Stimulated activated CD8-positive, alpha-beta memory T cell treated with anti-CD3 and anti-CD28 coated beads, Interleukin-15, amount 100 ng/mL, for 1 hour (primary cell): ENCODE measurements at regions not wholly inside any gene's neighbourhood (a gene's known extent, or its start where the extent isn't known, plus 50 kb on each side); places are given as distances from the start of the nearest gene placed in this dataset.

Source experiments
- DNase-seq: peaks from one replicate; pipeline ENCODE4 v3.0.0-alpha.2; 2020; ENCODE audit warnings: low read depth

- DNase-seq: no peak
Observed at GRCh38 chr4:42747971-42748370, 91.1 kb upstream of the ATP8A1 start.

- no peak for DNase-seq
Observed at GRCh38 chr4:42736527-42737195, 79.8 kb upstream of the ATP8A1 start.

- DNase-seq: no peak
Observed at GRCh38 chr4:42733380-42733779, 76.5 kb upstream of the ATP8A1 start.

- DNase-seq: no peak
Observed at GRCh38 chr4:42732776-42733175, 75.9 kb upstream of the ATP8A1 start.

- DNase-seq: no peak
Observed at GRCh38 chr4:42729505-42730237, 72.8 kb upstream of the ATP8A1 start.

- no peak for DNase-seq
Observed at GRCh38 chr4:42724451-42724850, 67.5 kb upstream of the ATP8A1 start.

GRCh38 chr4:42720533-42720932, 63.6 kb upstream of the ATP8A1 start:
- DNase-seq: no peak

GRCh38 chr4:42719257-42719656, 62.4 kb upstream of the ATP8A1 start:
- DNase-seq: no peak

- no peak for DNase-seq
Observed at GRCh38 chr4:42718336-42718735, 61.4 kb upstream of the ATP8A1 start.

- no peak for DNase-seq
Observed at GRCh38 chr4:42716996-42717395, 60.1 kb upstream of the ATP8A1 start.

- DNase-seq: no peak
Observed at GRCh38 chr4:42715807-42716482, 59.0 kb upstream of the ATP8A1 start.

- no peak for DNase-seq
Observed at GRCh38 chr4:42713391-42713790, 56.5 kb upstream of the ATP8A1 start.

- no peak for DNase-seq
Observed at GRCh38 chr4:42712854-42713253, 55.9 kb upstream of the ATP8A1 start.

- no peak for DNase-seq
Observed at GRCh38 chr4:42711496-42711895, 54.6 kb upstream of the ATP8A1 start.

GRCh38 chr4:42710761-42711160, 53.9 kb upstream of the ATP8A1 start:
- no peak for DNase-seq

- no peak for DNase-seq
Observed at GRCh38 chr4:42710329-42710728, 53.4 kb upstream of the ATP8A1 start.

- DNase-seq: no peak
Observed at GRCh38 chr4:42709392-42710065, 52.6 kb upstream of the ATP8A1 start.

GRCh38 chr4:42708625-42709024, 51.7 kb upstream of the ATP8A1 start:
- no peak for DNase-seq
